ENCODE measurements at regions not wholly inside any gene's neighbourhood (a gene's known extent, or its start where the extent isn't known, plus 50 kb on each side); places are given as distances from the start of the nearest gene placed in this dataset.

DNA sequence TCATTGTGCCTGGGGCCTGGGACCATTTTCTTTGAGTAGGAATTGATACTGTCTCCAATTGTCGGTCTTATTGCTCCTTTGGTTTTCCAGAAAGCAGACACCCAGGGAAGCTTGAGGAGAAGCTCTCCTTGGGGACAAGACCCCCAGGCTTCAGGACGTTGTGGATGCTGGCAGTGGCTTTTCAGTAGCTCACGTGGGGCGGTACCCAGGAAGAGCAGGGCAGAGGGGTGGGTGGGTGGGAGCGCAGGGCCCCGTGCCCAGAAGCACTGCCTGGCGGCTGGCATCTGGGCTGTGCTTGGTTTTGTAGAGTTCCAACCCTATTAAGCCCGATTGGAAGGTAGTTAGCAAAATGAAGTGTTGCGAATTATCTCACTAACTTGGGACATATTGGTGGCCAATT lies 374.2 kb upstream of the IRX1 start:
- TF ChIP-seq, protein P1, sequence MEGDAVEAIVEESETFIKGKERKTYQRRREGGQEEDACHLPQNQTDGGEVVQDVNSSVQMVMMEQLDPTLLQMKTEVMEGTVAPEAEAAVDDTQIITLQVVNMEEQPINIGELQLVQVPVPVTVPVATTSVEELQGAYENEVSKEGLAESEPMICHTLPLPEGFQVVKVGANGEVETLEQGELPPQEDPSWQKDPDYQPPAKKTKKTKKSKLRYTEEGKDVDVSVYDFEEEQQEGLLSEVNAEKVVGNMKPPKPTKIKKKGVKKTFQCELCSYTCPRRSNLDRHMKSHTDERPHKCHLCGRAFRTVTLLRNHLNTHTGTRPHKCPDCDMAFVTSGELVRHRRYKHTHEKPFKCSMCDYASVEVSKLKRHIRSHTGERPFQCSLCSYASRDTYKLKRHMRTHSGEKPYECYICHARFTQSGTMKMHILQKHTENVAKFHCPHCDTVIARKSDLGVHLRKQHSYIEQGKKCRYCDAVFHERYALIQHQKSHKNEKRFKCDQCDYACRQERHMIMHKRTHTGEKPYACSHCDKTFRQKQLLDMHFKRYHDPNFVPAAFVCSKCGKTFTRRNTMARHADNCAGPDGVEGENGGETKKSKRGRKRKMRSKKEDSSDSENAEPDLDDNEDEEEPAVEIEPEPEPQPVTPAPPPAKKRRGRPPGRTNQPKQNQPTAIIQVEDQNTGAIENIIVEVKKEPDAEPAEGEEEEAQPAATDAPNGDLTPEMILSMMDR (IDR thresholded peaks at IDR 0.05): no peak
- TF ChIP-seq POLR2A (IDR thresholded peaks at IDR 0.05): no peak

All from body of pancreas (tissue), 4 donors.